MCF 10A (cell line): ENCODE measurements at regions not wholly inside any gene's neighbourhood (a gene's known extent, or its start where the extent isn't known, plus 50 kb on each side); places are given as distances from the start of the nearest gene placed in this dataset.

Source experiments
- BruUV-seq: library from RNA; stranded (reverse); fragments of 400-500 nt; replicated peaks from 2 replicates; lab custom pipeline; 2021; lab: Mats Ljungman, UMichigan
- CTCF ChIA-PET: fragments of 300-600 bp; sonication (Branson Sonifier 250); formaldehyde crosslinking; extraction: SDS; loops from one replicate; lab custom pipeline; 2021; ENCODE audit warnings: antibody characterized with exemption, inconsistent platforms; lab: Yijun Ruan, JAX
- POLR2A ChIA-PET: fragments of 300-600, 350-650 bp; sonication (Branson Sonifier 250); formaldehyde crosslinking; extraction: SDS; loops from one replicate; lab custom pipeline; 2020; ENCODE audit warnings: antibody characterized with exemption, inconsistent platforms; lab: Yijun Ruan, JAX
- DNase-seq: peaks from one replicate; pipeline ENCODE4 v3.0.0-alpha.2; 2018; ENCODE audit not compliant: unreplicated experiment
- H3K27ac Mint-ChIP-seq: one replicate; pipeline ENCODE4 v1.8.0; 2022; ENCODE audit warnings: mild to moderate bottlenecking, low read depth, mixed read lengths; ENCODE audit not compliant: unreplicated experiment
- H3K27me3 Mint-ChIP-seq: one replicate; pipeline ENCODE4 v1.8.0; 2022; ENCODE audit warnings: mixed read lengths; ENCODE audit not compliant: insufficient read depth, unreplicated experiment
- H3K36me3 Mint-ChIP-seq: one replicate; pipeline ENCODE4 v1.8.0; 2022; ENCODE audit warnings: mild to moderate bottlenecking, moderate library complexity, mixed read lengths; ENCODE audit not compliant: insufficient read depth, unreplicated experiment
- H3K4me1 Mint-ChIP-seq: one replicate; pipeline ENCODE4 v1.8.0; 2022; ENCODE audit warnings: mixed read lengths; ENCODE audit not compliant: insufficient read depth, unreplicated experiment
- H3K4me3 Mint-ChIP-seq: one replicate; pipeline ENCODE4 v1.8.0; 2022; ENCODE audit warnings: mild to moderate bottlenecking, moderate library complexity, mixed read lengths; ENCODE audit not compliant: unreplicated experiment
- H3K9me3 Mint-ChIP-seq: one replicate; pipeline ENCODE4 v1.8.0; 2022; ENCODE audit warnings: mixed read lengths; ENCODE audit not compliant: unreplicated experiment
- intact Hi-C: fragments of 100-400 bp; cut with micrococcal nuclease; formaldehyde crosslinking; loops from 2 replicates; pipeline ENCODE4 v1.14.1; 2022
- TF ChIP-seq, protein P1 (sequence below): fragments of 200-600 bp; IDR thresholded peaks from one replicate; pipeline ENCODE4 v1.8.0; 2022; ENCODE audit warnings: antibody characterized with exemption, mild to moderate bottlenecking; ENCODE audit not compliant: unreplicated experiment

DNA sequence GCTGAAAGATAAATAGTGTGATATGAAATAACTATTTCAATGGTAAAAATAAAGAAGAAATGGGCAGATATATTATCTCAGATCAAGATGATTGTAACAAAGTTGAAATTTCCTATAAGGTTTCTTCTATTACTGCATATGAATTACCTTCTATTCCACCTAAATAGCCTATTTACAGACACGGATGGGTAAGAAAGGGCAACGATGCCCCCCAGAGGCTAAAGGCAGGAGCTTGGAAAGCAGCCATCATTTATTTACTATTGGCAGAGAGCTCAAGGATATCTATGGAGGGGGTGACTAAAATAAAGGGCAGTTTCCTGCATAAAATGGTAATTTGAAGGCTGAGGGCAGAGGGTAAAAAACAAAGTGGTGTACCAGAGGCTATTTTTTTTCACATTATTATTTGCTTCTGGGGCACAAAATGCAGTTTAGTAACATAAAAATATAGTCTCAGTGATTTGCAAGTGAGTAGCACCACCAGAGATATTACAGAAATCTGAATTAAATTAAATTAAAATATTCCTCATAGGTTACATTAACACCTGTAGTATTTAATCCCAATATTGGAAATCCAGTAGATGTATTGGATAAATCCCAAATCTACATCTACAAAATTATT lies 123.1 kb downstream of the BTC start:
- POLR2A ChIA-PET: interaction anchor here (0.6 to 2.9 kb wide), 11 partner anchors 10 to 363 kb away, joined by 3 to 14 read pairs (median 5); partner anchors contain the start of gene EPGN
- no peak overlapping the region for H3K4me3 Mint-ChIP-seq
- no TSS peak for BruUV-seq
- H3K9me3 Mint-ChIP-seq: no peaks in the 10 kb centered on the region
- DNase-seq: peak; percentile 87
- no peaks in the 10 kb centered on the region for H3K36me3 Mint-ChIP-seq
- CTCF ChIA-PET: interaction anchor here (0.6 to 11.3 kb wide), 19 partner anchors 9 to 371 kb away, joined by 3 to 171 read pairs (median 3); no protein-coding TSS in a partner anchor
- H3K4me1 Mint-ChIP-seq: peaks cover 13% of the 10 kb centered on the region
- intact Hi-C loops: loop anchor here (1.0 to 10.0 kb wide), 9 partner anchors 47 to 446 kb away; no protein-coding TSS in a partner anchor
- H3K27me3 Mint-ChIP-seq: no peaks in the 10 kb centered on the region
- no peak overlapping the region for H3K27ac Mint-ChIP-seq
- TF ChIP-seq, protein P1, sequence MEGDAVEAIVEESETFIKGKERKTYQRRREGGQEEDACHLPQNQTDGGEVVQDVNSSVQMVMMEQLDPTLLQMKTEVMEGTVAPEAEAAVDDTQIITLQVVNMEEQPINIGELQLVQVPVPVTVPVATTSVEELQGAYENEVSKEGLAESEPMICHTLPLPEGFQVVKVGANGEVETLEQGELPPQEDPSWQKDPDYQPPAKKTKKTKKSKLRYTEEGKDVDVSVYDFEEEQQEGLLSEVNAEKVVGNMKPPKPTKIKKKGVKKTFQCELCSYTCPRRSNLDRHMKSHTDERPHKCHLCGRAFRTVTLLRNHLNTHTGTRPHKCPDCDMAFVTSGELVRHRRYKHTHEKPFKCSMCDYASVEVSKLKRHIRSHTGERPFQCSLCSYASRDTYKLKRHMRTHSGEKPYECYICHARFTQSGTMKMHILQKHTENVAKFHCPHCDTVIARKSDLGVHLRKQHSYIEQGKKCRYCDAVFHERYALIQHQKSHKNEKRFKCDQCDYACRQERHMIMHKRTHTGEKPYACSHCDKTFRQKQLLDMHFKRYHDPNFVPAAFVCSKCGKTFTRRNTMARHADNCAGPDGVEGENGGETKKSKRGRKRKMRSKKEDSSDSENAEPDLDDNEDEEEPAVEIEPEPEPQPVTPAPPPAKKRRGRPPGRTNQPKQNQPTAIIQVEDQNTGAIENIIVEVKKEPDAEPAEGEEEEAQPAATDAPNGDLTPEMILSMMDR: peak; percentile 74

DNA sequence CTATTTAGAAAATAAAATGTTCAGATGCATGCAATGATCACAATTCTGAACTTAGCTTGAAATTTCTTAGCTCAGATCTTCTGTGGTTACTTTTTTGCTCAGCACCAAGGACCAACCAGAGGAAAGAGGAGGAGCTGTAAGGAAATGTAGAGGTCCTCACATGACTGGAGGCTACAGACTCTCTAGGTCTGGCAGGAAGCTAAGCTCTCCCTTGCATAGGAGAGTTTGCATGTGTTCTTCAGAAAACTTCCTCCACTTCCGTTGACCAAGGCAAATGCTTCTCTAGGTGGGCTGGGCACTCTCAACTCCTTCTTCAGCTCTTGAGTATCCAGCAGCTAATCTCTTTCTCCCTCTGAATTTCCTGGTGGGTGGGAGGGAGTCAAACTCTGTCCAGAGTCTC lies 119.6 kb downstream of the BTC start:
- H3K27ac Mint-ChIP-seq: no peak overlapping the region
- TF ChIP-seq, protein P1: no peak
- CTCF ChIA-PET: interaction anchor here (0.6 to 11.3 kb wide), 35 partner anchors 12 to 1321 kb away, joined by 3 to 171 read pairs (median 4); partner anchors contain the start of genes AREG, BTC and EPGN
- H3K4me3 Mint-ChIP-seq: no peak overlapping the region
- H3K9me3 Mint-ChIP-seq: no peaks in the 10 kb centered on the region
- intact Hi-C loops: loop anchor here (1.0 to 10.0 kb wide), 5 partner anchors 120 to 485 kb away; partner anchors contain the start of gene BTC
- DNase-seq: no peak
- H3K4me1 Mint-ChIP-seq: peaks cover 13% of the 10 kb centered on the region
- BruUV-seq: no TSS peak
- POLR2A ChIA-PET: interaction anchor here (0.9 to 2.7 kb wide), 11 partner anchors 14 to 355 kb away, joined by 3 to 14 read pairs (median 5); partner anchors contain the start of gene AREG
- no peaks in the 10 kb centered on the region for H3K27me3 Mint-ChIP-seq
- no peaks in the 10 kb centered on the region for H3K36me3 Mint-ChIP-seq

DNA sequence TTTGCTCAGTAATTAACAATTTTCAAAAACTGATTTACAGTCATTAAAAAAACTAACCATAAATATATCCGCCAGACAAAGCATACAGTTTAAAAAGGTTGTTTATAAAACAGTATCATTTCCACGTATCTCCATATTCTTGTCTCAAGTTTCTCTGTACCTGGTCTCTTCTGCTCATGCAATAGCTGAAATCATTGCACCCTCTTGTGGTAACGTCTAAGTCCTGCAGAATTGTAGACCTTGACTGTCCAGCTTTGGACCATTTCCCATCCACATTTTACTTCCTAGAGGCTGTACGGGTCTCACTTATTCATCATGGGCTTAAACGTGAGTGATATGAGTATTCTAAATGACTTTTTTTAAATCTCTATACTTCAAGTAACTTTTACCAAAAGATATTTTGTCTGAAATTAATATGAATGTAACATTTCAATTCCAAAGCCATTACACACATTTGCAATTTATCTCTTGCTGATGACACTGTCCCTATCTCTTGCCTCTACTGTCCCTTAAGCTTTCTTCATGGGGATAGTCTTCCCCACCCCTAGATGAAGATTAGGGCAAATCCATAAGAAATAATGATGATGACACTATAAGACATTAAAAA lies 118.5 kb downstream of the BTC start:
- peak overlapping the region; percentile 19 for H3K4me3 Mint-ChIP-seq
- POLR2A ChIA-PET: interaction anchor here (0.6 to 2.7 kb wide), 16 partner anchors 15 to 356 kb away, joined by 3 to 14 read pairs (median 4); partner anchors contain the start of gene AREG

More for the DNA sequence above, 118.5 kb downstream of the BTC start:
- CTCF ChIA-PET: interaction anchor here (0.6 to 11.3 kb wide), 35 partner anchors 13 to 487 kb away, joined by 3 to 171 read pairs (median 4); partner anchors contain the start of genes AREG, BTC and EPGN
- Mint-ChIP-seq H3K27ac (no peak overlapping the region), H3K27me3 (no peaks in the 10 kb centered on the region), H3K9me3 (no peaks in the 10 kb centered on the region), H3K36me3 (no peaks in the 10 kb centered on the region), H3K4me1 (peaks cover 9% of the 10 kb centered on the region)
- DNase-seq: peak; percentile 80
- intact Hi-C loops: loop anchor here (1.0 to 10.0 kb wide), 5 partner anchors 119 to 486 kb away; partner anchors contain the start of gene BTC
- no TSS peak for BruUV-seq
- TF ChIP-seq, protein P1: peak; percentile 80
